Suprapubic skin (tissue), 4 donors: ENCODE measurements at regions not wholly inside any gene's neighbourhood (a gene's known extent, or its start where the extent isn't known, plus 50 kb on each side); places are given as distances from the start of the nearest gene placed in this dataset.

Experiments
- POLR2A ChIP-seq, 2 donors: fragments of 450-650 bp; IDR thresholded peaks; one replicate each; pipeline ENCODE4 v1.6.1; 2017; ENCODE audit warnings: antibody characterized with exemption in 2 of 2, mild to moderate bottlenecking in 2 of 2, moderate library complexity in 2 of 2
- POLR2AphosphoS5 ChIP-seq, 3 donors: sonication (generic); formaldehyde crosslinking; IDR thresholded peaks; one replicate each; pipeline ENCODE4 v1.6.1; 2017; ENCODE audit warnings: antibody characterized with exemption in 3 of 3
- TF ChIP-seq, protein P1 (sequence below), 2 donors: fragments of 200-600 bp in 1 of 2; fragments of 450-650 bp in 1 of 2; sonication (generic) in 1 of 2; IDR thresholded peaks; one replicate each; pipeline ENCODE4 v1.5.1; 2016 to 2019; ENCODE audit warnings: antibody characterized with exemption in 2 of 2, mild to moderate bottlenecking in 1 of 2, moderate library complexity in 1 of 2

DNA sequence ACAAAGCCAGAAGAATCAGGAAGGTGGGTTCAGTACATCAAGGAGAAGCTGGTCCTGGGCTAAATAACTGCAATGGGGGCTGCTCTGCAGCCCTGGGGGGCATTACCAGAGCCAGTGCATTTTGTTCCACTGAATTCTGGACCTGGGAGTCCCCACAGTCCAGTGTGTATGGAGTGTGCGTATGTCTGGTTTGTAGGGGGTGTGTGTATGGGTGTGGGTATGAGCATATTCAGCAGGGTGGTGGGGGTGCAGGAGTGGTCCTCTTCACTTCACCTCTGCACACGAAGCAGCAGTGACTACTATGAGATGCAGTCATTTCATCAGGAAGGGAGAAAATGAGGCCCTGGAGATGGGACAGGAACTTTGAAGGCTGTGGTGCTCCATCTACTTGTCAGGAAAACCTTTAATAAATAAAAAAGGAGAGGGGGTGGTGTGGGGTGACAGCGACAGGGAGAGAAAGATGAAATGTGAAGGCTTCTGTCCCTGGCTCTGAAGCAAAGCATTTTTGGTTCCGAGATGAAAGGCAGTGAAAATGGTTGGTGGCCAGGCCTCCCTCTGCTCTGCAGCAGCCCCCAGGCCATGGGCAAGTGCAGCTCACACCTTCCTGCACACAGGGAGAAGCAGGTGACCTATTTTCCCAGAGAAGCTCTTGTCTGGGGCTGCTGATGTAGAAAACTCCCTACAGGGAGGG, 121.5 kb upstream of the CACHD1 start:
- TF ChIP-seq POLR2A (IDR thresholded peaks at IDR 0.05) (no peak), POLR2AphosphoS5 (IDR thresholded peaks at IDR 0.05) (no peak)
- TF ChIP-seq, protein P1, sequence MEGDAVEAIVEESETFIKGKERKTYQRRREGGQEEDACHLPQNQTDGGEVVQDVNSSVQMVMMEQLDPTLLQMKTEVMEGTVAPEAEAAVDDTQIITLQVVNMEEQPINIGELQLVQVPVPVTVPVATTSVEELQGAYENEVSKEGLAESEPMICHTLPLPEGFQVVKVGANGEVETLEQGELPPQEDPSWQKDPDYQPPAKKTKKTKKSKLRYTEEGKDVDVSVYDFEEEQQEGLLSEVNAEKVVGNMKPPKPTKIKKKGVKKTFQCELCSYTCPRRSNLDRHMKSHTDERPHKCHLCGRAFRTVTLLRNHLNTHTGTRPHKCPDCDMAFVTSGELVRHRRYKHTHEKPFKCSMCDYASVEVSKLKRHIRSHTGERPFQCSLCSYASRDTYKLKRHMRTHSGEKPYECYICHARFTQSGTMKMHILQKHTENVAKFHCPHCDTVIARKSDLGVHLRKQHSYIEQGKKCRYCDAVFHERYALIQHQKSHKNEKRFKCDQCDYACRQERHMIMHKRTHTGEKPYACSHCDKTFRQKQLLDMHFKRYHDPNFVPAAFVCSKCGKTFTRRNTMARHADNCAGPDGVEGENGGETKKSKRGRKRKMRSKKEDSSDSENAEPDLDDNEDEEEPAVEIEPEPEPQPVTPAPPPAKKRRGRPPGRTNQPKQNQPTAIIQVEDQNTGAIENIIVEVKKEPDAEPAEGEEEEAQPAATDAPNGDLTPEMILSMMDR (IDR thresholded peaks at IDR 0.05), result no peak
